GM06990 (cell line): ENCODE measurements at regions not wholly inside any gene's neighbourhood (a gene's known extent, or its start where the extent isn't known, plus 50 kb on each side); places are given as distances from the start of the nearest gene placed in this dataset.

Source experiments
- DNase-seq: peaks from one replicate; pipeline ENCODE4 v3.0.0-alpha.2; 2011; ENCODE audit not compliant: insufficient read length; ENCODE audit errors: extremely low read depth
- H3K27me3 ChIP-seq: replicated peaks from 2 replicates; pipeline ENCODE4 v1.6.0; 2011; ENCODE audit warnings: low read length; ENCODE audit not compliant: control insufficient read depth, insufficient read depth
- H3K36me3 ChIP-seq: 2 replicates; pipeline ENCODE4 v1.5.1; 2011; ENCODE audit warnings: low read length; ENCODE audit not compliant: control insufficient read depth, insufficient read depth
- H3K4me3 ChIP-seq: replicated peaks from 2 replicates; pipeline ENCODE4 v1.5.1; 2011; ENCODE audit warnings: low read depth, mild to moderate bottlenecking, control low read depth, low read length
- TF ChIP-seq, protein P1 (sequence below): IDR thresholded peaks from 2 replicates; pipeline ENCODE4 v1.5.1; 2011; ENCODE audit warnings: low read length, control low read depth, mild to moderate bottlenecking, inconsistent platforms; ENCODE audit not compliant: insufficient read depth, poor library complexity, severe bottlenecking

DNA sequence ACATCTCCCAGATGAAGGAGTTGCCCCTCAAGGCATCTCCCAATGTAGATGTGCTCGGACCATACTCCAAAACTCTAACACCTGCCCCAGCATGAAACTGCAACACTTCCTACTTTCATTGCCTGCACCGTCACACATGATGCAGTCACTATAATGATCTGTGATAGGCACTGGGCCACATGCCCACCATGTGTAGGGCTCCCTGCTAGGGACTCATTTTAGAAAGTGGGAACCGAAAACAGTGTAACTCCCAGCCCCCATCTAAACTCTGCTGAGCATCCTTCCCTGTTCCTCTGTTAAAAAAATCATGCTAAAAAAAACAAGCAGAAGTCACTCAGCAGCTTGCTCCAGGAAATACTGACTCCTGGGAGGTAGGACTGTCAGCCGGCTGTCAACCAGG lies 496.1 kb upstream of the RAB6C start:
- Histone ChIP-seq H3K4me3 (no peak overlapping the region), H3K27me3 (no peaks in the 10 kb centered on the region; the same call in 1 of the 2 replicates), H3K36me3 (no peaks in the 10 kb centered on the region)
- peak; percentile 61 for DNase-seq
- TF ChIP-seq, protein P1, sequence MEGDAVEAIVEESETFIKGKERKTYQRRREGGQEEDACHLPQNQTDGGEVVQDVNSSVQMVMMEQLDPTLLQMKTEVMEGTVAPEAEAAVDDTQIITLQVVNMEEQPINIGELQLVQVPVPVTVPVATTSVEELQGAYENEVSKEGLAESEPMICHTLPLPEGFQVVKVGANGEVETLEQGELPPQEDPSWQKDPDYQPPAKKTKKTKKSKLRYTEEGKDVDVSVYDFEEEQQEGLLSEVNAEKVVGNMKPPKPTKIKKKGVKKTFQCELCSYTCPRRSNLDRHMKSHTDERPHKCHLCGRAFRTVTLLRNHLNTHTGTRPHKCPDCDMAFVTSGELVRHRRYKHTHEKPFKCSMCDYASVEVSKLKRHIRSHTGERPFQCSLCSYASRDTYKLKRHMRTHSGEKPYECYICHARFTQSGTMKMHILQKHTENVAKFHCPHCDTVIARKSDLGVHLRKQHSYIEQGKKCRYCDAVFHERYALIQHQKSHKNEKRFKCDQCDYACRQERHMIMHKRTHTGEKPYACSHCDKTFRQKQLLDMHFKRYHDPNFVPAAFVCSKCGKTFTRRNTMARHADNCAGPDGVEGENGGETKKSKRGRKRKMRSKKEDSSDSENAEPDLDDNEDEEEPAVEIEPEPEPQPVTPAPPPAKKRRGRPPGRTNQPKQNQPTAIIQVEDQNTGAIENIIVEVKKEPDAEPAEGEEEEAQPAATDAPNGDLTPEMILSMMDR = no peak

DNA sequence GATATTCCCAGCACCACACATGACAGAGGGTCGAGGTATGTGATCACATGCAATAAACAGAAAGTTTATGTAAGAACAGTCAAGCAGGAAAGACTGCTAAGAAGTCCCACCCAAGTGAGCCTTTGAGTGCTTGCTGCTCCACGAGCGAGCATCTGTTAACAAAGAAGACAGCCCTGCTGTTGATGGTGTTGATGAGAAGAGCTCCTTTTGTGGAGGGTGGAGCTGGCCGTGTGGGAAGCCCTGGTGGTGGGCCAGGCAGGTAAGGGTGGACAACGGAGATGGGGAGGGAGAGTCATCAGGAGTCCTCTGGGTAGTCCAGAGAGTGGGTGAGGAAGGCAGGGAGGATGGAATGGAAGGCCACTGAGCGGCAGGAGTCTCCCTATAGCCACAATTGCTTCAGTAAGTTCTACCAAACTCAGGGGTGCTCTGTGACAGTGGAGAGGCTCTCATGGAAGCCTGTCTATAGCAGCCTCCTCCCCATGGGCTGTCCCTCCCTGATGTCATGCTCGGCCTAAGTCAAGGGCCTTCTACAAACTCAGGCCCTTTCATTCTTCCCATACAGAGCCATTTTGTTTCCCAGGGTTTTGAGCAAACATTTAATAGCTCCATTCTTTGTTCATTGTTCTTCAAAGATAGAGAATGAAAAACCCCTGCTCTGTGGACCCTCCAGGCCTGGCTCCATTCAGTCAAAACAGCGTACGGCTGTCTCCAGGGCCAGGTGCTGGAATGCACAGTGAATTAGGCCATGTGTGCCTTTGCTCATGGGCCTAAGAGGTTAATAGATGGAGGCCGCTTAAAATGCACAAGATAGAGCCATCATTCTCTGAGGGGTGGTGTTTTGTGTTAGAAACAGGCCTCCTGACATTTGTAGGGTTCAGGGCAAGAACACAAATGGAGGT lies 494.2 kb upstream of the RAB6C start:
- DNase-seq = no peak
- TF ChIP-seq, protein P1 = no peak
- Histone ChIP-seq H3K27me3 (no peaks in the 10 kb centered on the region; the same call in 1 of the 2 replicates), H3K4me3 (no peak overlapping the region), H3K36me3 (no peaks in the 10 kb centered on the region)

DNA sequence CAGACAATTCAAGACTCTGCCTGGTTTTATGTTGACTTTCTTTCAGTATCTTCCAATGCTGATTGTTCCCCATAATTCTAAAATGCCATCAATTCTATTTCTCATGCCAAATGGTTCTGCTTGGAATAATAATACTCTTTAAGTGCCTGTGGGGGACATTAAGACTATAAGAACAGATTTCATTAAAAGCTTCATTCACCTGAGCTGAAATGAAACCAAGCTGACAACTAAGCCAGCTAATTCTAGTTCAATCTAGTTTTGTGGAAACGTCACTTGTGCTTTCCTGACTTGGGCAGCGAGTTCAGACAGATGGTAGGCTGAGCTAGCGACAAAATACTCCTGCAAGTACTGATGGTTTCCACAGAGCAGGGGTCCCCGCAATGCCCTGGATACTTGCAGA lies 491.1 kb upstream of the RAB6C start:
- no peaks in the 10 kb centered on the region; the same call in none of the 2 replicates for H3K27me3 ChIP-seq
- TF ChIP-seq, protein P1 = no peak
- DNase-seq = no peak
- no peaks in the 10 kb centered on the region for H3K36me3 ChIP-seq
- H3K4me3 ChIP-seq = no peak overlapping the region

DNA sequence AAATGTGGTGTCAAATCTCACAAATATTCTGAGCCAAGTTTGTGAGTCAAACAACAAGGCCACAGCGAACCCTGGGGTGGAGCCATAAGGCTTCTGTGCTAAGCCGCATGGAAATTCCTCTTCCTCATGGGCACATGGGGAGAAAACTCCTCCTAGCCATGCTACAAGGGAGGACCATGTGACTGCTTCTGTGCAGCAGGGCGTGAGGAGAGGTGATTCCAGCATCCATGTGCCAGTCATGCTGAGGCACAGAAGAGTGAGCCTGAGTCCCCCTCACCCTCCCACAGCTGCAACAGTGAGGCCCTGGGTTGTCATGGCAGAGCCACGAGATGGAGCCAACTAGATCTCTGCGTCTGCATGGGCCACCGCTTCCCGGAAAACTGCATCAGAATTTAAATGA lies 488.8 kb upstream of the RAB6C start:
- Histone ChIP-seq H3K36me3 (no peaks in the 10 kb centered on the region), H3K4me3 (no peak overlapping the region), H3K27me3 (no peaks in the 10 kb centered on the region; the same call in none of the 2 replicates)
- TF ChIP-seq, protein P1 = no peak
- DNase-seq = no peak

DNA sequence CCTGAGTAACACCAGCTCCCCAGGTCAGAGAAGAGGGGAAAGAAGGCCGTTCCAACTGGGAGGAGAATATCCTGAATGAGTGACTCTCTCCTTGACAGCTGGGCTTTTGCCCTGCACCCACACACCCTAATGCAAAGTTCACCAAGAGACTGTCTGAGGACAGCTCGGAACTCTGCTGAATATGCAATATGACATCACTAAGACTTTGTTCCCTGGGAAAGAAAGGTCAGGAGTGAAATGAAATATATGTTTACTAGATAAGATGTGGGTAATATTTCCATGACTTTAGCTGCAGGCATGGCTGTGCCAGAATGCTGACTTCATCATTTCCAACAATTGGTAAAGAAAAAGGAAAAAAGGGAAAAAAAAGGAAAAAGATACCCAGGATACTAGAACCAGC lies 488.2 kb upstream of the RAB6C start:
- Histone ChIP-seq H3K36me3 (no peaks in the 10 kb centered on the region), H3K27me3 (no peaks in the 10 kb centered on the region; the same call in none of the 2 replicates), H3K4me3 (no peak overlapping the region)
- DNase-seq = no peak
- TF ChIP-seq, protein P1 = no peak
